Stromal cell of bone marrow (primary cell): ENCODE measurements at regions not wholly inside any gene's neighbourhood (a gene's known extent, or its start where the extent isn't known, plus 50 kb on each side); places are given as distances from the start of the nearest gene placed in this dataset.
"Not testable (repeated sequence)": the region's sequence is repeated elsewhere in the genome, so short reads cannot be mapped to it uniquely, and the experiment has no call there.

ENCODE experiments used
- DNase-seq: peaks from one replicate; pipeline ENCODE4 v3.0.0-alpha.2; 2012; ENCODE audit warnings: low read depth

- no peak for DNase-seq
Measured at GRCh38 chr3:21238661-21239060, 512.3 kb downstream of the ZNF385D start.

GRCh38 chr3:21237638-21238037 is 513.4 kb downstream of the ZNF385D start:
- peak; percentile 8 for DNase-seq

DNA sequence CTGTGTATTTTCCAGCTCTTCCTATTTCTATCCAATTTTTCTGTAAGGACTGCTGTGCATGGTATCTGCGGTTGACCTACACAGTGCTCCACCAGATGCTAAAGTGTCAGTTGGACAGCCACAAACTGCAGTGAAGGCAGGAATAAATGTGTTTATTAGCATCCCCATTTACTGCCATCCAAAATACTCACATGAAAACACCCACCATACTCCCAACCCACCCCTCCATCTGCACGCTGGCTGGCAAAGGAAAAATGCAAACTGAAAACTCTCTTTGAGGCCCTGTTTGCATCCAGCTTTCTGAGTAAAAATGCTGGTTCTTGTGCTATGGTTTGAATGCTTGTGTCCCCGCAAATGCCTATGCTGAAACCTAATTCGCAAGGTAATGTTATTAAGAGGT is 515.5 kb downstream of the ZNF385D start:
- no peak for DNase-seq

DNA sequence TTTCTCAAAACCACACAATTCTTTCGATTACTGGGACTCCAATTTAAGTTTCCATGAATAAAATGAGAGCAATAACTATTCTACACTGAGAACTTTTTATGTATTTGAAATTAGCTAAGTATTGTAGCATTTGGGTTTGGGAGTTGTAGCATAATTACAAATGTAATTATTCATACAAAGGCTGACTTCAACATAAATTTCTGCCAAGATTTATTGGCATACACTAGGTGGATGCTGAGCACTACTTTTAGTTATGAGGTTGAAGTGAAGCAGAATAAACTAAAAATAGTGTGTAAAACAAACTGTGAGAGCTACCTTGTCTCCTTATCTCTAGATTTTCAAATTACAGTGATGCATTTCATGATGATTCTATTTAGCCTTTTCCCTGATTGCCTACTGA is 516.1 kb downstream of the ZNF385D start:
- DNase-seq = no peak

DNA sequence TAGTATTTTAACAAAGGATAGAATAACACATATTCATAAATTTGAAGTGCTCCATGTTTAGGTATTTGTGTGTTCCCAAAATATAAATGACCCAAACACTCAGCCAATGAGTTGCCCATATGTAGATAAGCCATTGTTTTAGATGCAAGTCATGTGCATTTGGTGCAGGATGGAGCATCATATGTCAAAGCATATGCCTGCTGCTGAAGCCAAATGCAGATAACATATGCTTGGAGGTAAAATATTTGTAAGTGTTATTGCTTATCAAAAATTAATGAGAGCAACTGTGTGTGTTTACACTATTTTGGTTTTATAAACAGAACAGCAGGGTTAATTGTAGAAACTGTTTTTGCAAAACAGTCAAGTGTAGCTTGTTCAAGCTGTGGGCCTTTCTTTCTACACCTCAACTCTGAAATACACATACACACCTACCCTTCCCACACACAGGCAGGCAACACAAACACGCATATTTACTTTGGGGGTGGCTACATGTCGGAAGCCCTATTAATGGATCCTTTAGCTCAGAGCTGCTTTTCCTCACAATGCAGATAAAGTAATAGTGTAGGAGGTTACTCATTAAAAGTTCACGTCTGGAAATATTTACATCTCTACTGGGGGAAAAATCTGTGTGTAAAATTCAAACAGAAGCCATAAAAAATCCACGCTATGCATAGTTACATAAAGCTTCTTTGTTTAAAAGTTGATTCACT is 521.4 kb downstream of the ZNF385D start:
- DNase-seq = no peak

DNA sequence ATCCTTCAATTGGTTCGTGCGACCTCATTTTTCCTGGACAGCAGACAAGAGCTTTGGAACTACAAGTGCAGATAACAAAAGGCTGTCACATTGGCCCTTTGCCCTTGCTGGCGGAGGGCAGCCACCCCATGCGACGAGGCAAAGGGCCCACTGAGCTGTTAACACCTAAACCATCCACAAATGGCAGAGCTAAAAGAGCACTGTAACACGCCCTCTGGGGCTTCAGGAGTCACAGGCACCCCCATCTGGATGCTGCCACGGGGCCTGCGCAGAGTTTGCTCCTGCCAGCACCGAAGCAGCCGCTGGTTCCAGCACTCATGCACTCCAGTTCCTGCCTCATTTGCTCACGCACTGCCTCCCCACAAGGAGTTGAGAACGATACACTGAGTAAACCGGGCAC is 524.9 kb downstream of the ZNF385D start:
- DNase-seq = no peak

DNA sequence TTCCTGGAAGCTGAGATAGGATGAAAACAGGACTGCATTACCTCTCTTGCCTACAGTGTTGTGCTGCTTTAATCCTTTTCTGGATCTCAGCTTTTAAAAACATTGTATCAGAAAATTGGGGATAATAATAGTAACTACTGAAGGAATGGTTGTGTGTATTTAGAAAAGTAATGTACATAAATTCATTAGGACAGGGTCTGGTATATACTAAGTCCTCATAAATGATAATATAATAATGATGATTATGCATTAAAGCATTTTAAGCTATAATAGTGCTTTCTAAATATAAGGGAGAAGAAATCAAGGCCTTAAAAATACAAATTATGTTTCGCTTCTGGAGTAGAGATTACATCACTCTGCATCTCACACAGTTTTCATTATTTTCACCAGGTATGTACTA is 530.1 kb downstream of the ZNF385D start:
- no peak for DNase-seq

DNA sequence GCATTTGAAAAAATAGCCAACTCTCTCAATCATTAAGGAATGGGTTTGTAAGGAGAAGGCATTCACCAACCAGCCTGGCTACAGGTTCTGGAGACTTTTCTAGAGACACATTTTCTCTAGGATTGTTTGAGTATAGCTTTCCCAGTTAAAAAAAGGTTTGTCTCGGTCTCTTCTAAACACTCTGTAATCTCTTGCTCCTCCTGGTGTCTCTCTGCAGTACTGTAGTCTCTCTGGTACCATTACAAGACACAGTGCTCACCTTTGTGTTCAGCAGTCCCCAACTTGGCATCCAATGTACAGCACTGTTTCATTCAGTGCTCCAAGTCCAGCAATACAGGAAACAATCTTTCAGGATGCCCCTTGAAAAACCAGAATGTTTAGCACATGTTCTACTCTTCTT is 534.4 kb downstream of the ZNF385D start:
- DNase-seq = no peak

GRCh38 chr3:21204122-21204521 is 546.9 kb downstream of the ZNF385D start:
- not testable (repeated sequence) for DNase-seq

- DNase-seq = no peak
Measured at GRCh38 chr3:21195203-21195602, 555.8 kb downstream of the ZNF385D start.

- DNase-seq = not testable (repeated sequence)
Measured at GRCh38 chr3:21194036-21194435, 557.0 kb downstream of the ZNF385D start.

- DNase-seq = no peak
Measured at GRCh38 chr3:21188459-21188858, 562.6 kb downstream of the ZNF385D start.

- no peak for DNase-seq
Measured at GRCh38 chr3:21185816-21186314, 565.1 kb downstream of the ZNF385D start.

- DNase-seq = peak; percentile 6
Measured at GRCh38 chr3:21174461-21174860, 576.5 kb downstream of the ZNF385D start.

DNA sequence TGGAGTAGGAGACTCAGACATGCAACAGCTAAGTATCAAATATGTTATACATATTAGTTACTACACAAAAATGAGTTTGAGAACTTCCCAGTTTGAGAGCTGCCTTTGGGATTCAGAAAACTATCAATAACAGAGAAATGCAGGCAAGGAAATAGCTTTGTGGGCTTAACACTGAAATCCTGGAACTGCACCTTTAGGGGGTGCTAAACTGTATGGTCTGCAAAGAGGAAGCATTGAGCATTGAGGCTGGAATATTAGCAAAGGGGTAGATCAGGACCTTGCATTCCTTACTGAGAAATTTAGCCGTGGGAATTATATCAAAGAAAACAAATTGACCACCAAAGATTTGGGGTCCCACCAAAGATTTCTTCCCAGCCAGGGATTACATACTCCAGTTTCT is 580.0 kb downstream of the ZNF385D start:
- no peak for DNase-seq

GRCh38 chr3:21169948-21170347 is 581.1 kb downstream of the ZNF385D start:
- DNase-seq = no peak

DNA sequence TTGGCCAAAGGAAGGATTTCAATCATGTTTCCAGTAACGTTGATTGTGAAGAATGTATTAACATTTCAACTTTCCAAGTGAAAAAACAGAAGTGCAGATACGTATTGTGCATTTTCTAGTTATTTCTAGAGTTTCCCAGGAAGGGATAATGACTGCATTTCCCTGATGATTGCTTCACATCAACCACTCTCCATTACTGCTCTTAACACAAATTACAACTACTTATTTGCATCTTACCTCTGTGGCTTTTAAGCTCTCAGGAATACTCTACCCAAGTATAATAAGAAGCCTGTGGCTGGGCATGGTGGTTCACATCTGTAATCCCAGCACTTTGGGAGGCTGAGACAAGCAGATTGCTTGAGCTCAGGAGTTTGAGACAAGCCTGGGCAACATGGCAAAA is 582.5 kb downstream of the ZNF385D start:
- DNase-seq = no peak

GRCh38 chr3:21163956-21164355 is 587.1 kb downstream of the ZNF385D start:
- no peak for DNase-seq

DNA sequence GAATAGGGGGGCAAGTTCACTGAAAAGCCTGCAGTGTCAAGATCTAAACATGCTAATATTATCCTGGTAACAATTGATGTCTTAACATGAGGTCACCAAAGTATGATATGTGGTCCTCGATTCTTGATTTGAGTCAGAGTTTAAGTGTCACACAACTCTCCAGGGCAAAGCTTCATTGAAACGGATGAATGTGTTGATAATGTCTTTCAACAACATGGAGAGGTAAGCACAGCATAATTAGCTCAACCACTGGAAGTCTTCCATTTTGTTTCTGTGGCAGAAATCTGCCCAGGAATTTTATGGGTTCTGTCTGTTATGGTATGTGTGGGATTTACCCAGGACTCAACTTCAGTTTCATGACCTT is 591.5 kb downstream of the ZNF385D start:
- no peak for DNase-seq

DNA sequence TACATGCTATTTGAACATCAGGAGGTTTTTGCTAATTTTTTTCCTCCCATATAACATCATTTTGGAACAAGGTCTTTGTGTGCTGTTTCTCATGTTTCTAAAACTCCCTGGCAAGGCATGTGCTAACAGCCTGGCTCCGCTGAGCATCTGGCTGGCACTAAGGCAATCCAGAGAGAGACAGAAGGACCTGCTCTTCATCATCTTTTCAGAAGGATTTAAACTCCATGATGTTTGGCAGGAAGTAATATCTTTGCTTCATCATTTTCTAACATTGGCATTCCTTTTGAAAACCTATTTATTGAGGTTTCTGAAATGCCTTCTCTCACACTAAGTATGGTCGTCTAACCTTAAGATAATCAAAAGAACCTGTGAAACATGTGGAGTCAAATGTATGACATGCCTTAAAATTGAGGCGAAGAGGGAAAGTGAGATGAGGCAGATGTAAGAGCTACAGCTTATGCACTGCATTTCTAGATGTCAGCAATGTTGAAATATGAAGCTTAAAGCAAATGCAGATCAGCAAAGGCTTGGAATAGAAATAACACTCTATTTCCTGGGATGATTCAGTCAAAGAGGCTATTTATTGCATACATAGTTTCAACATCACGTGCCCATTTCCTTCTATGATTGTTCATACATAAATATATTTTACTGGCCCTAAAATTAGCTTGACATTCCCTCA is 592.0 kb downstream of the ZNF385D start:
- peak; percentile 23 for DNase-seq

DNA sequence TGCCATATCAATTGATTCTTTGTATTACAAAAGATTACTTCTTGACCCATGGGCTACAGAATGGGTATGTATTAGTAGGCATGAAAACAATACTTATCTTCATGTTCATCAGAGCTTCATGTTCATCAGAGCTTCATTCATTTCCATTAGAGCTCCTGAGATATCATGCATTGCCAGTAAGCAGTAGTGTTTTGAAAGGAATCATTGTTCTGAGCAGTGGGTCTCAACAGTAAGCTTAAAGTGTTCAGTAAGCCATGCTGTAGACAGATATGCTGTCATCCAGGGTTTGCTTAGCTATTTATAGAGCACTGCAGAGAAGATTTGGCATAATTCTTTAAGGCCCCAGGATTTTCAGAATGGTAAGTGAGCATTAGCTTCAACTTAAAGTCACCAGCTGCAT is 596.1 kb downstream of the ZNF385D start:
- no peak for DNase-seq

GRCh38 chr3:21152555-21152954 is 598.5 kb downstream of the ZNF385D start:
- DNase-seq = no peak

GRCh38 chr3:21142949-21143348 is 608.1 kb downstream of the ZNF385D start:
- no peak for DNase-seq

- no peak for DNase-seq
Measured at GRCh38 chr3:21142031-21142430, 609.0 kb downstream of the ZNF385D start.
